HG03097 (cell line): ENCODE measurements at regions not wholly inside any gene's neighbourhood (a gene's known extent, or its start where the extent isn't known, plus 50 kb on each side); places are given as distances from the start of the nearest gene placed in this dataset.
"Not testable (repeated sequence)": the region's sequence is repeated elsewhere in the genome, so short reads cannot be mapped to it uniquely, and the experiment has no call there.

Experiments used
- ATAC-seq: cut with Tn5 transposase; IDR thresholded peaks from one replicate; pipeline ENCODE4 v1.9.1; 2021; ENCODE audit not compliant: unreplicated experiment, low FRiP score

GRCh38 chr1:9459816-9460407 is 79.4 kb upstream of the SLC25A33 start:
- no peak for ATAC-seq

- no peak for ATAC-seq
Measured at GRCh38 chr1:9465640-9466039, 73.6 kb upstream of the SLC25A33 start.

- no peak for ATAC-seq
Measured at GRCh38 chr1:9466780-9467758, 72.2 kb upstream of the SLC25A33 start.

GRCh38 chr1:9469882-9470281 is 69.4 kb upstream of the SLC25A33 start:
- not testable (repeated sequence) for ATAC-seq

- no peak for ATAC-seq
Measured at GRCh38 chr1:9471679-9472078, 67.6 kb upstream of the SLC25A33 start.

GRCh38 chr1:9472386-9473031 is 66.8 kb upstream of the SLC25A33 start:
- no peak for ATAC-seq

- no peak for ATAC-seq
Measured at GRCh38 chr1:9473032-9473807, 66.0 kb upstream of the SLC25A33 start.

GRCh38 chr1:9475061-9475627 is 64.1 kb upstream of the SLC25A33 start:
- no peak for ATAC-seq

- no peak for ATAC-seq
Measured at GRCh38 chr1:9476790-9477463, 62.3 kb upstream of the SLC25A33 start.

GRCh38 chr1:9477535-9477934 is 61.7 kb upstream of the SLC25A33 start:
- ATAC-seq = no peak

GRCh38 chr1:9478021-9478420 is 61.2 kb upstream of the SLC25A33 start:
- no peak for ATAC-seq

GRCh38 chr1:9481048-9481447 is 58.2 kb upstream of the SLC25A33 start:
- no peak for ATAC-seq

GRCh38 chr1:9482403-9482802 is 56.9 kb upstream of the SLC25A33 start:
- ATAC-seq = no peak

GRCh38 chr1:9482816-9483572 is 56.3 kb upstream of the SLC25A33 start:
- no peak for ATAC-seq

GRCh38 chr1:9486466-9487140 is 52.7 kb upstream of the SLC25A33 start:
- no peak for ATAC-seq
